HL-60 (cell line): ENCODE measurements at regions not wholly inside any gene's neighbourhood (a gene's known extent, or its start where the extent isn't known, plus 50 kb on each side); places are given as distances from the start of the nearest gene placed in this dataset.

Experiments
- DNase-seq, 2 experiments: peaks; one replicate each; pipeline ENCODE4 v3.0.0-alpha.2; 2010 to 2020; ENCODE audit warnings: low read depth in 1 of 2, low spot score in 1 of 2
- H3K27ac ChIP-seq: fragments of 250-450 bp; sonication (Bioruptor Pico); replicated peaks from 2 replicates; pipeline ENCODE4 v1.5.1; 2020; ENCODE audit warnings: mild to moderate bottlenecking, moderate library complexity
- H3K27me3 ChIP-seq: fragments of 250-450 bp; sonication (Bioruptor Pico); 2 replicates; pipeline ENCODE4 v1.5.1; 2021; ENCODE audit warnings: mild to moderate bottlenecking, moderate library complexity; ENCODE audit not compliant: insufficient read depth, poor library complexity, severe bottlenecking
- H3K4me3 ChIP-seq: replicated peaks from 2 replicates; pipeline ENCODE4 v1.5.1; 2011; ENCODE audit warnings: mild to moderate bottlenecking, control low read depth, low read length; ENCODE audit not compliant: insufficient read depth
- GABPA ChIP-seq: IDR thresholded peaks from 2 replicates; pipeline ENCODE4 v1.6.1; 2012; ENCODE audit warnings: low read depth
- POLR2AphosphoS5 ChIP-seq: IDR thresholded peaks from 2 replicates; pipeline ENCODE4 v1.6.1; 2012; ENCODE audit warnings: low read depth
- SPI1 ChIP-seq: IDR thresholded peaks from 2 replicates; pipeline ENCODE4 v1.6.1; 2012; ENCODE audit warnings: low read depth, mild to moderate bottlenecking, borderline replicate concordance
- TF ChIP-seq, protein P1 (sequence below): IDR thresholded peaks from one replicate; pipeline ENCODE4 v1.5.1; 2011; ENCODE audit warnings: low read length, control low read depth, inconsistent platforms; ENCODE audit not compliant: insufficient read depth
- TF ChIP-seq, protein P2 (sequence below): IDR thresholded peaks from 2 replicates; pipeline ENCODE4 v1.6.1; 2012; ENCODE audit warnings: low read depth; ENCODE audit not compliant: insufficient replicate concordance

DNA sequence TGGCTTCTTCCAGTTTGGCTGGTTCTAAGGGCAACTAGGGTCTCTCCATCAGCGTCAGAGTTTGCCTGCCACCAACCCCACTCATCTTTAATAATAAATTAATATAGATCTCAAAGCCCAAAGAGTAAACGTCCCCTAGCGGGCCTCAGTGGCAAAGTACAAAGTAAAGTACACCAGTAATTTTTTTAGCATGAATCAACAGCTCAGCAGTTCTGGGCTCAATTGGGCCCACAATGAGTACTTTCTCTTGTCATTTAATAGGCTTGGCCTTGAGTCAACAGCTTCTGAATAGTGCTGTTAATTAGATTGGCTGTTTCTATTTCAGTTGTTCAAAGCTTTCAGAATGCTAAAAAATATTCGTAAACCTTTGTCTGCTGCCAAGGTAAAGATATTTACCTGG is 89.0 kb upstream of the PFN2 start:
- no peak for TF ChIP-seq GABPA
- TF ChIP-seq, protein P1, sequence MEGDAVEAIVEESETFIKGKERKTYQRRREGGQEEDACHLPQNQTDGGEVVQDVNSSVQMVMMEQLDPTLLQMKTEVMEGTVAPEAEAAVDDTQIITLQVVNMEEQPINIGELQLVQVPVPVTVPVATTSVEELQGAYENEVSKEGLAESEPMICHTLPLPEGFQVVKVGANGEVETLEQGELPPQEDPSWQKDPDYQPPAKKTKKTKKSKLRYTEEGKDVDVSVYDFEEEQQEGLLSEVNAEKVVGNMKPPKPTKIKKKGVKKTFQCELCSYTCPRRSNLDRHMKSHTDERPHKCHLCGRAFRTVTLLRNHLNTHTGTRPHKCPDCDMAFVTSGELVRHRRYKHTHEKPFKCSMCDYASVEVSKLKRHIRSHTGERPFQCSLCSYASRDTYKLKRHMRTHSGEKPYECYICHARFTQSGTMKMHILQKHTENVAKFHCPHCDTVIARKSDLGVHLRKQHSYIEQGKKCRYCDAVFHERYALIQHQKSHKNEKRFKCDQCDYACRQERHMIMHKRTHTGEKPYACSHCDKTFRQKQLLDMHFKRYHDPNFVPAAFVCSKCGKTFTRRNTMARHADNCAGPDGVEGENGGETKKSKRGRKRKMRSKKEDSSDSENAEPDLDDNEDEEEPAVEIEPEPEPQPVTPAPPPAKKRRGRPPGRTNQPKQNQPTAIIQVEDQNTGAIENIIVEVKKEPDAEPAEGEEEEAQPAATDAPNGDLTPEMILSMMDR: no peak
- no peak for TF ChIP-seq POLR2AphosphoS5
- no peak for TF ChIP-seq SPI1
- TF ChIP-seq, protein P2, sequence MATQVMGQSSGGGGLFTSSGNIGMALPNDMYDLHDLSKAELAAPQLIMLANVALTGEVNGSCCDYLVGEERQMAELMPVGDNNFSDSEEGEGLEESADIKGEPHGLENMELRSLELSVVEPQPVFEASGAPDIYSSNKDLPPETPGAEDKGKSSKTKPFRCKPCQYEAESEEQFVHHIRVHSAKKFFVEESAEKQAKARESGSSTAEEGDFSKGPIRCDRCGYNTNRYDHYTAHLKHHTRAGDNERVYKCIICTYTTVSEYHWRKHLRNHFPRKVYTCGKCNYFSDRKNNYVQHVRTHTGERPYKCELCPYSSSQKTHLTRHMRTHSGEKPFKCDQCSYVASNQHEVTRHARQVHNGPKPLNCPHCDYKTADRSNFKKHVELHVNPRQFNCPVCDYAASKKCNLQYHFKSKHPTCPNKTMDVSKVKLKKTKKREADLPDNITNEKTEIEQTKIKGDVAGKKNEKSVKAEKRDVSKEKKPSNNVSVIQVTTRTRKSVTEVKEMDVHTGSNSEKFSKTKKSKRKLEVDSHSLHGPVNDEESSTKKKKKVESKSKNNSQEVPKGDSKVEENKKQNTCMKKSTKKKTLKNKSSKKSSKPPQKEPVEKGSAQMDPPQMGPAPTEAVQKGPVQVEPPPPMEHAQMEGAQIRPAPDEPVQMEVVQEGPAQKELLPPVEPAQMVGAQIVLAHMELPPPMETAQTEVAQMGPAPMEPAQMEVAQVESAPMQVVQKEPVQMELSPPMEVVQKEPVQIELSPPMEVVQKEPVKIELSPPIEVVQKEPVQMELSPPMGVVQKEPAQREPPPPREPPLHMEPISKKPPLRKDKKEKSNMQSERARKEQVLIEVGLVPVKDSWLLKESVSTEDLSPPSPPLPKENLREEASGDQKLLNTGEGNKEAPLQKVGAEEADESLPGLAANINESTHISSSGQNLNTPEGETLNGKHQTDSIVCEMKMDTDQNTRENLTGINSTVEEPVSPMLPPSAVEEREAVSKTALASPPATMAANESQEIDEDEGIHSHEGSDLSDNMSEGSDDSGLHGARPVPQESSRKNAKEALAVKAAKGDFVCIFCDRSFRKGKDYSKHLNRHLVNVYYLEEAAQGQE: no peak
- no peak overlapping the region for H3K27ac ChIP-seq
- H3K27me3 ChIP-seq: no peaks in the 10 kb centered on the region
- H3K4me3 ChIP-seq: no peak overlapping the region
- DNase-seq: no peak

DNA sequence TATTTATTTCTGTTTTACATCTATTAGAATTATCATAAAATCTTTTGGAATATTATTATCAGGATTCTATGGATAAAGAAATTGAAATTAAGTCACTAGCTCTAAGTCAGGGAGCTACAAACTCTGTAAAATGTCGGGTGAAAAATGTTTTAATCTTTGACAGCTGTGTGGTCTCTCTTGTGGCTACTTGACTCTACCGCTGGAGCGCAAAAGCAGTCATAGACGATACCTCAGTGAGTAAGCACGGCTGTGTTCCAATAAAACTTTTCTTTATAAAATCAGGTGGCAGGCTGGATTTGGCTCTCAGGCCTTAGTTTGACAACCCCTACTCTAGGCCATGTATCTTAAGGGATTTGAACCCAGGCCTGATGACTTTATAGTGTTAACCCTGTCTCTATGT is 88.5 kb upstream of the PFN2 start:
- H3K4me3 ChIP-seq: no peak overlapping the region
- no peak overlapping the region for H3K27ac ChIP-seq
- TF ChIP-seq, protein P2: no peak
- no peaks in the 10 kb centered on the region for H3K27me3 ChIP-seq
- no peak for DNase-seq

DNA sequence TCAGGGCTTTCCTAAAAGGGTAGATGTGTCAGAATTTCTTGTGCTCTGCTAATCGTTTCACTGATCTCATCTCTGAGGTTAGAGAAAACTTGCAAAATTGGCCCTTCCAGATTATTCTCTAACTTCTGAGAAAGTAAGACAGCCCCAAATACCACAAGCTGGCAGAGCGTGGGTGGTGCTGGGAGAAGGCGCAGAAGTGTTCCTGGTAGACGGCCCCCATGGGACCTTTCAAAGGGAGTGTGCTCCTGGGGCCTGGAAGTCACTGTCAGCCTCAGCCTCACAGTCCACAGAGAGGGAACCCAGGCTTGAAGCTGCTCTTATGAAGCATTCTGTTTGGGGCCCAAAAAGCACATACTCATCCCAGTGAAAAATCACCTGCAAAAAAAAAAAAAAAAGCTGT is 86.5 kb upstream of the PFN2 start:
- TF ChIP-seq POLR2AphosphoS5 (no peak), SPI1 (no peak), GABPA (no peak)
- TF ChIP-seq, protein P2: no peak
- TF ChIP-seq, protein P1: no peak
- H3K4me3 ChIP-seq: no peak overlapping the region
- no peaks in the 10 kb centered on the region for H3K27me3 ChIP-seq
- no peak for DNase-seq
- H3K27ac ChIP-seq: no peak overlapping the region

DNA sequence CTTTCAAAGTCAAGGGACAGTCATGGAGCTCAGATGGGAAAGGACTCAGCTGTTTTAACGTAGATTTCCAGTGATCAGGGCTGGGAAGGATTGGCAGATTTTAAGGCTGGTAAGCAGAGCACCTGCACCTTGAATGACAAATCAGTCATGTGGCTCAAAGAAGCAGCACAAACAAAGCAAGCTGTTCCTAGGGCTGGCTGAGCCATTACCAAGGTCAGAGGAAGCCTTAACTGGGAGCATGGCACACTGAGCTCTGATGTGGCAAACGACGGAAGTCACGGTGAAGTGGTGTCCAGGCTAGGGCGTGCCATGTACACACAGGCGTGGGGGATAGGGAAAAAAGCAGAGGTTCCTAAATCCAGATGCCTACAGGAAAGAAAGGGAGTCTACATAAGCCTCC is 84.6 kb upstream of the PFN2 start:
- H3K27ac ChIP-seq: no peak overlapping the region
- H3K4me3 ChIP-seq: no peak overlapping the region
- no peak for DNase-seq
- no peaks in the 10 kb centered on the region for H3K27me3 ChIP-seq
- TF ChIP-seq GABPA (no peak), POLR2AphosphoS5 (no peak), SPI1 (no peak)
- TF ChIP-seq, protein P2: no peak
- TF ChIP-seq, protein P1: no peak
